ENCODE measurements at regions not wholly inside any gene's neighbourhood (a gene's known extent, or its start where the extent isn't known, plus 50 kb on each side); places are given as distances from the start of the nearest gene placed in this dataset.
A peak's percentile ranks its signal among the peaks of the same experiment; 100 is the strongest.
"Not testable (repeated sequence)": the region's sequence is repeated elsewhere in the genome, so short reads cannot be mapped to it uniquely, and the experiment has no call there.

GRCh38 chr22:47512617-47513016, 750.2 kb downstream of the TBC1D22A start:
- no peak overlapping the region for H3K27ac ChIP-seq
- no peak overlapping the region for H3K4me3 ChIP-seq
- peaks cover 0 to under 1% of the 10 kb centered on the region in 2 donors for H3K27me3 ChIP-seq
- TF ChIP-seq, protein P1, sequence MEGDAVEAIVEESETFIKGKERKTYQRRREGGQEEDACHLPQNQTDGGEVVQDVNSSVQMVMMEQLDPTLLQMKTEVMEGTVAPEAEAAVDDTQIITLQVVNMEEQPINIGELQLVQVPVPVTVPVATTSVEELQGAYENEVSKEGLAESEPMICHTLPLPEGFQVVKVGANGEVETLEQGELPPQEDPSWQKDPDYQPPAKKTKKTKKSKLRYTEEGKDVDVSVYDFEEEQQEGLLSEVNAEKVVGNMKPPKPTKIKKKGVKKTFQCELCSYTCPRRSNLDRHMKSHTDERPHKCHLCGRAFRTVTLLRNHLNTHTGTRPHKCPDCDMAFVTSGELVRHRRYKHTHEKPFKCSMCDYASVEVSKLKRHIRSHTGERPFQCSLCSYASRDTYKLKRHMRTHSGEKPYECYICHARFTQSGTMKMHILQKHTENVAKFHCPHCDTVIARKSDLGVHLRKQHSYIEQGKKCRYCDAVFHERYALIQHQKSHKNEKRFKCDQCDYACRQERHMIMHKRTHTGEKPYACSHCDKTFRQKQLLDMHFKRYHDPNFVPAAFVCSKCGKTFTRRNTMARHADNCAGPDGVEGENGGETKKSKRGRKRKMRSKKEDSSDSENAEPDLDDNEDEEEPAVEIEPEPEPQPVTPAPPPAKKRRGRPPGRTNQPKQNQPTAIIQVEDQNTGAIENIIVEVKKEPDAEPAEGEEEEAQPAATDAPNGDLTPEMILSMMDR (IDR thresholded peaks at IDR 0.05) = no peak
- peaks cover 0 to 3% of the 10 kb centered on the region in 2 donors for H3K9me3 ChIP-seq
- no peaks in the 10 kb centered on the region for H3K36me3 ChIP-seq
- intact Hi-C loops (cut with DNase I) = no loop called here
- no peaks in the 10 kb centered on the region for H3K4me1 ChIP-seq
- no peak for DNase-seq
- no peak for ATAC-seq

DNA sequence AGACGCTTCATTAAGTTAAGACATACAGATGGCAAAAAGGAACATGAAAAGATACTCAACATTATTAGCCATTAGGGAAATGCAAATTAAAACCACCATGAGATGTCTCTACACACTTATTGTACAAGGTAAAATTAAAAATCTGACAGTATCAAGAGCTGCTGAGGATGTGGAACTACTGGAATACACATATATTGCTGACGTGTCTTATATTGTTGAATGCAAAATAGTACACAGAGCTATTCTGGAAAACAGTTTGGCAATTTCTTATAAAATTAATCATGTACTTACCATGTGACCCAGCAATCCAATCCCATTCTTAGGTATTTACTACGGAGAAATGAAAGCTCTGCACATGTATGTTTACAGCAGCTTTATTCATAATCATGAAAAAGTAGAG, 742.5 kb downstream of the TBC1D22A start:
- Histone ChIP-seq H3K9me3 (peaks cover 0 to 20% of the 10 kb centered on the region in 2 donors), H3K27me3 (no peaks in the 10 kb centered on the region), H3K4me1 (no peaks in the 10 kb centered on the region), H3K27ac (no peak overlapping the region), H3K36me3 (no peaks in the 10 kb centered on the region), H3K4me3 (no peak overlapping the region)
- intact Hi-C loops (cut with DNase I) = no loop called here
- ATAC-seq = no peak
- no peak for DNase-seq
- TF ChIP-seq, protein P1 (IDR thresholded peaks at IDR 0.05) = no peak

- DNase-seq = no peak
- intact Hi-C loops (cut with DNase I) = no loop called here
- TF ChIP-seq, protein P1 (IDR thresholded peaks at IDR 0.05) = no peak
Observed at GRCh38 chr22:47498969-47499495, 736.6 kb downstream of the TBC1D22A start.

GRCh38 chr22:47497666-47498065, 735.2 kb downstream of the TBC1D22A start:
- no peaks in the 10 kb centered on the region for H3K27me3 ChIP-seq
- H3K4me3 ChIP-seq = no peak overlapping the region
- intact Hi-C loops (cut with DNase I) = no loop called here
- H3K27ac ChIP-seq = no peak overlapping the region
- no peaks in the 10 kb centered on the region for H3K36me3 ChIP-seq
- DNase-seq = no peak
- TF ChIP-seq, protein P1 (IDR thresholded peaks at IDR 0.05) = no peak
- no peak for ATAC-seq
- peaks cover 0 to 43% of the 10 kb centered on the region in 2 donors for H3K9me3 ChIP-seq
- no peaks in the 10 kb centered on the region for H3K4me1 ChIP-seq

More at GRCh38 chr22:47498969-47499495, 736.6 kb downstream of the TBC1D22A start:
- Histone ChIP-seq H3K4me1 (no peaks in the 10 kb centered on the region), H3K36me3 (no peaks in the 10 kb centered on the region), H3K27me3 (no peaks in the 10 kb centered on the region), H3K4me3 (no peak overlapping the region), H3K27ac (no peak overlapping the region), H3K9me3 (peaks cover 0 to 41% of the 10 kb centered on the region in 2 donors)
- no peak for ATAC-seq

GRCh38 chr22:47495110-47495509, 732.7 kb downstream of the TBC1D22A start:
- peaks cover 0 to 24% of the 10 kb centered on the region in 2 donors for H3K9me3 ChIP-seq
- TF ChIP-seq, protein P1 (IDR thresholded peaks at IDR 0.05) = no peak
- no peaks in the 10 kb centered on the region for H3K4me1 ChIP-seq
- no peaks in the 10 kb centered on the region for H3K27me3 ChIP-seq
- ATAC-seq (no peak), DNase-seq (no peak)
- intact Hi-C loops (cut with DNase I) = no loop called here
- no peaks in the 10 kb centered on the region for H3K36me3 ChIP-seq
- H3K4me3 ChIP-seq = no peak overlapping the region
- peak overlapping the region in 1 of 2 donors; percentile 33 for H3K27ac ChIP-seq

DNA sequence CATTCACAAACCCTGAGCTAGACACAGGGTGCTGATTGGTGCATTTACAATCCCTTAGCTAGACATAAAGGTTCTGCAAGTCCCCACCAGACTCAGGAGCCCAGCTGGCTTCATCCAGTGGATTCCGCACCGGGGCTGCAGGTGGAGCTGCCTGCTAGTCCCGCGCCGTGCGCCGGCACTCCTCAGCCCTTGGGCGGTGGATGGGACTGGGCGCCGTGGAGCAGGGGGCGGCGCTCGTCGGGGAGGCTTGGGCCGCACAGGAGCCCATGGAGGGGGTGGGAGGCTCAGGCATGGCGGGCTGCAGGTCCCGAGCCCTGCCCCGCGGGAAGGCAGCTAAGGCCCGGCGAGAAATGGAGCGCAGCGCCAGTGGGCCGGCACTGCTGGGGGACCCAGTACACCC, 725.7 kb downstream of the TBC1D22A start:
- ATAC-seq; intact Hi-C loops (cut with DNase I); H3K4me1 ChIP-seq: not testable (repeated sequence)

More for the DNA sequence above, 725.7 kb downstream of the TBC1D22A start:
- H3K36me3 ChIP-seq, H3K9me3 ChIP-seq, H3K27ac ChIP-seq, H3K27me3 ChIP-seq, DNase-seq, H3K4me3 ChIP-seq: not testable (repeated sequence)

All from left lung (tissue), 4 donors.